MM.1S (cell line): ENCODE measurements at regions not wholly inside any gene's neighbourhood (a gene's known extent, or its start where the extent isn't known, plus 50 kb on each side); places are given as distances from the start of the nearest gene placed in this dataset.

Source experiments
- CTCF ChIP-seq: fragments of 300-600 bp; sonication (generic); IDR thresholded peaks from 2 replicates; pipeline ENCODE4 v1.5.1; 2016; ENCODE audit warnings: antibody characterized with exemption, low read length, mixed read lengths
- EZH2 ChIP-seq: fragments of 300-600 bp; sonication (generic); optimal IDR thresholded peaks from 2 replicates; pipeline ENCODE3; 2017; ENCODE audit warnings: low read depth, mild to moderate bottlenecking, antibody characterized with exemption, low read length, mixed read lengths
- EZH2phosphoT487 ChIP-seq: fragments of 300-600 bp; sonication (generic); IDR thresholded peaks from 2 replicates; pipeline ENCODE4 v1.6.1; 2018; ENCODE audit warnings: antibody characterized with exemption, low read length

- TF ChIP-seq EZH2: no peak
- TF ChIP-seq CTCF: no peak
- no peak for TF ChIP-seq EZH2phosphoT487
These were observed 180.1 kb upstream of the SALL3 start for GRCh38 chr18:78799382-78800089.
